Large intestine (tissue), 3 donors: ENCODE measurements at regions not wholly inside any gene's neighbourhood (a gene's known extent, or its start where the extent isn't known, plus 50 kb on each side); places are given as distances from the start of the nearest gene placed in this dataset.
A peak's percentile ranks its signal among the peaks of the same experiment; 100 is the strongest.

Experiments used
- DNase-seq, 2 donors: peaks; one replicate each; pipeline versions ENCODE4 v3.0.0 to v3.0.0-alpha.2; 2013
- H3K27ac ChIP-seq: one replicate; pipeline ENCODE4 v1.5.1; 2013; ENCODE audit warnings: low read length
- H3K27me3 ChIP-seq: 2 replicates; pipeline ENCODE4 v1.6.1; 2013; ENCODE audit warnings: low read length; ENCODE audit not compliant: control insufficient read depth, insufficient read depth
- H3K36me3 ChIP-seq: 2 replicates; pipeline ENCODE4 v1.6.1; 2013; ENCODE audit warnings: low read length; ENCODE audit not compliant: control insufficient read depth, insufficient read depth
- H3K4me1 ChIP-seq: one replicate; pipeline ENCODE4 v1.6.1; 2013; ENCODE audit warnings: low read length; ENCODE audit not compliant: control insufficient read depth, insufficient read depth
- H3K4me3 ChIP-seq: one replicate; pipeline ENCODE4 v1.5.1; 2013; ENCODE audit warnings: low read length
- H3K9me3 ChIP-seq: one replicate; pipeline ENCODE4 v1.6.1; 2013; ENCODE audit warnings: mild to moderate bottlenecking, low read depth, low read length, moderate library complexity; ENCODE audit not compliant: control insufficient read depth
- WGBS: methylation state at CpG from one replicate; pipeline ENCODE4 v1.1.5; 2013; ENCODE audit warnings: low lambda C conversion rate; ENCODE audit not compliant: insufficient coverage; 5-methylcytosine and 5-hydroxymethylcytosine counted together

DNA sequence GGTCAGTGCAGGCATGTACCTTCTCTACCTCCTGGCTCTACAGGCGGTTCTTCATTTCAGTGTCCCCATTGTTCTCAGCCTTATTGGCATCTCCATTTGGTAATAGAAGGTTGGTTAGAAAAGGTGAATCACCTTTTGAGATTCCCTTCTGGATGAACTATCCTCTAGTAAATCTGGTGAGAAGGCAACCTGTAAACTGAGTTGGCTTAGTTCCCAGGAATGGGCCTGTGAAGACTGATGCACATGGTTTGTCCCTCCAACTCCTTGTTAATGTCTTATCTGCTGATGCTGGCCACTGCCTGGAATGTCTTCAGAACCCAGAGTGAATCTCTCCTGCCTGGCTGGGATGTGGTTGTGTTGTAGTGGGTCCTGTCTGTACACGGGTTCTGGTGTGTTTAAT lies 143.4 kb upstream of the WDR1 start:
- Histone ChIP-seq H3K27ac (no peak overlapping the region), H3K4me3 (no peak overlapping the region), H3K9me3 (no peaks in the 10 kb centered on the region), H3K36me3 (no peaks in the 10 kb centered on the region), H3K27me3 (peaks cover 4% of the 10 kb centered on the region), H3K4me1 (no peaks in the 10 kb centered on the region)
- WGBS: no CpG with 5 or more reads among the region's 2 CpGs
- no peak for DNase-seq

DNA sequence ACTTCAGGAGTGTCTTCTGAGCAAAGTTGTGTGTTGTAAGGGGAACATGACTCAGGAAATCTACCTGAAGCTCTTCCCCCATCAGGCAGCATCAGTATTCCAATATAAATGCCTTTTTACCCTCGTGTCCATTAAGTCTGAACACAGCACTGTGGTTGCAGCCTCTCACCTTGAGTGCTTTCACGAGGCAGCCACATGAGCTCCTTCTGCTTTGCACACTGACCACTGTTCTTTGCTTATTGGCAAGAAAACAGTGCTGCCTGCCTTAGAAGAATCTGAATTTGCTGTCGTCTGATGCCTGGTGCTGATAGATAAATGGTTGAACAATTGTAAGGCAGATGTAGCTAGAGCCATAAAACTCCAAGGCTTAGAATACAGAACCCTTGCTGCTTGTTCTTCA lies 139.6 kb upstream of the WDR1 start:
- no peak overlapping the region for H3K4me3 ChIP-seq
- WGBS: no CpG with 5 or more reads among the region's 3 CpGs
- DNase-seq: no peak
- H3K4me1 ChIP-seq: no peaks in the 10 kb centered on the region
- no peaks in the 10 kb centered on the region for H3K9me3 ChIP-seq
- H3K27me3 ChIP-seq: peaks cover 4% of the 10 kb centered on the region
- H3K36me3 ChIP-seq: no peaks in the 10 kb centered on the region
- no peak overlapping the region for H3K27ac ChIP-seq

DNA sequence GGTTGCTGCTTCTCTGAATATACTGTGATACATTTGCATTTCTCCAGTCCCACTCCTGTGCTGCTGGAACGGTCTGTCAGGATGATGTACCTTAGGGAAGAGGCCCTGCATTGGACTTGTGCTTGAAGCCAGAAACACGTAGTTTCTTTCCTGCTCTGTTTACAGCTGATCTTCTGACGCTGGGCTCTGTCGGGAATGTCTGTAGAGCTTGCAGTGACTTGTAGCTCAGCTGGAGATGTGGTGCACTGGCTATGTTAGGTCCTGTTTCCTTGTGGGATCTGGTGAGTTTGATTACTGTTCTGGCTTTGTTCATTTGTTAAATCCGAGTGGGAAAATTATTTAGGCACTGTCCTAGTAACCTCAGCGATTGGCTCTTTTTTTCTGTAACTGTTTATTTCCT lies 137.2 kb upstream of the WDR1 start:
- H3K9me3 ChIP-seq: no peaks in the 10 kb centered on the region
- no peak for DNase-seq
- H3K4me3 ChIP-seq: no peak overlapping the region
- no peaks in the 10 kb centered on the region for H3K36me3 ChIP-seq
- no peaks in the 10 kb centered on the region for H3K27me3 ChIP-seq
- no peak overlapping the region for H3K27ac ChIP-seq
- H3K4me1 ChIP-seq: no peaks in the 10 kb centered on the region
- WGBS: 80% methylated on average over 2 of the region's 6 CpGs

DNA sequence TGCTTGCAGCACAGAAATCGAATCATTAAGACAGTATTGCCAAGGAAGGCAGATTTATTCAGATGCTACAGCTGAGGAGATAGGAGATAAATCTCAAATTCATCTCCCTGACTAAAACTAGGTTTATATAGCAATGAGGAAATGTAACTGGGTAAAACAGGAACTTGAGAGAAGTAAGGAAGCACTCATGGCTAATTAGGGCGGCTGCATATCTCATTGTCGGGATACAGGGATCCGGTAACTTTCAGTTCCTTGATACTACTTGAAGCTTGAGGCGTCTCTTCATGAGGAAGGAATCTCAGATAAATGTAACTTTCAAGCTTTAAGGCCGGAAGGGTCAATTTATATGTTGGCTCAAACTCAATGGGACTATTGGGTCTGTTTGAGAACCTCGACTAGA lies 129.2 kb upstream of the WDR1 start:
- H3K27ac ChIP-seq: no peak overlapping the region
- 86% methylated on average over 1 of the region's 7 CpGs for WGBS
- DNase-seq: peak in 1 of 2 donors; percentile 0
- H3K4me1 ChIP-seq: no peaks in the 10 kb centered on the region
- H3K9me3 ChIP-seq: no peaks in the 10 kb centered on the region
- H3K4me3 ChIP-seq: no peak overlapping the region
- no peaks in the 10 kb centered on the region for H3K27me3 ChIP-seq
- H3K36me3 ChIP-seq: no peaks in the 10 kb centered on the region

DNA sequence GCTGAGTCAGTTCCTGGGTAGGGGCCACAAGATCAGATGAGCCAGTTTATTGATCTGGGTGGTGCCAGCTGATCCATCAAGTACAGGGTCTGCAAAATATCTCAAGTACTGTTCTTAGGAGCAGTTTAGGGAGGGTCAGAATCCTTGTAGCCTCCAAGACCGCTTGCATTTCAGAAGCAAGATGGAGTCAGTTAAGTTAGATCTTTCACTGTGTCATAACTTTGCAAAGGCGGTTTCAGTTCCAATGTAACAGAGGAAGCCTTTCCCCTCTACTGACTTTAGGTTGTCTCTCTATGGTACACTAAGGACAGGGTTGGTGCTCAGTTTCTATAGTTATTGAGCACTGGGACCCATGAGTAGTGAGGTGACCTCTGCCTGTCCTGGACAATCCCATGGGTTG lies 127.3 kb upstream of the WDR1 start:
- Histone ChIP-seq H3K36me3 (no peaks in the 10 kb centered on the region), H3K27me3 (no peaks in the 10 kb centered on the region), H3K27ac (no peak overlapping the region), H3K4me1 (no peaks in the 10 kb centered on the region), H3K4me3 (no peak overlapping the region), H3K9me3 (no peaks in the 10 kb centered on the region)
- peak in 1 of 2 donors; percentile 0 for DNase-seq
- WGBS: no CpG with 5 or more reads among the region's 2 CpGs

DNA sequence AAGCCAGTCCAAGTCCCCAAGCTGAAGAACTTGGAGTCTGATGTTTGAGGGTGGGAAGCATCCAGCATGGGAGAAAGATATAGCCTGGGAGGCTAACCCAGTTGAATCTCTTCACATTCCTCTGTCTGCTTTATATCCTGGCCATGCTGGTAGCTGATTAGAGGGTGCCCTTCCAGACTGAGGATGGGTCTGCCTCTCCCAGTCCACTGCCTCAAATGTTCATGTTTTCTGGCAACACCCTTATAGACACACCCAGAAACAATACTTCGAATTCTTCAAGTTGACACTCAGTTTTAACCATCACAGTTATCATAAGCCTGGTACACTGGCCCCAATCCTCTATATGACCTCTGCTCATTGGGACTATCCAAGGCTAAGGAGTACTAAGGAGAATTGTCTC lies 124.1 kb upstream of the WDR1 start:
- no peak for DNase-seq
- H3K27ac ChIP-seq: no peak overlapping the region
- no peaks in the 10 kb centered on the region for H3K27me3 ChIP-seq
- H3K4me3 ChIP-seq: no peak overlapping the region
- H3K4me1 ChIP-seq: no peaks in the 10 kb centered on the region
- no CpG with 5 or more reads among the region's 1 CpG for WGBS
- no peaks in the 10 kb centered on the region for H3K36me3 ChIP-seq
- no peaks in the 10 kb centered on the region for H3K9me3 ChIP-seq

DNA sequence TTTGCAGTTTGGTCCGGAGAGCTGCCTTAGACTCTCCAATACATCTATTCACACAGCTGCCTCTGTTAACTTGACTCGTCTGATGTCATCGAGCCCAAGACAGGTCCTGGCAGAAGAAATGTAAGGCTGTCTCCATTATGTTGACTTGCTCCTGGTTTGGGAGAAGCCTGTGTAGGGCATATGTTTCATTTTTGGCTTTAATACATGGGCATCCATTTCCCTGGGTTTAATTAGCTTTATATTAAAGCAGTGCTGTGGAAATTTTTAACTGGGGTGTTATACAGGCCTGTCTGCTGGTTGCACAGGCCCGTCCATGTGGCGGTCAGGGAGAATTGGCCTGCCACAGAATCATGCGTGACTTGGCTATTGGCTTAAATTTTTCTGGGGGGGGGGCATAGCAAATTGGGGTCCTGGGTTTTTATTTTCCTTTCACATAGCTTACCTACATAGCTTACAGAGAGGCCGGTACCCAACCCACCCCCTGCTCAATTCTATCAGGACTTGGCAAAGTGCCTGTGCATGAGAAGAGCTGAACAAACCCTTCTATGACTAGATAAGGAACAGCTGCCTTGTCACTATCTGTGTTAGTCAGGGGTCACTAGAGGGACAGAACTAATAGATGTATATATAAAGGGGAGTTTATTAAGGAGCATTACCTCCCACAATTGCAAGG lies 123.5 kb upstream of the WDR1 start:
- 60% methylated on average over 1 of the region's 7 CpGs for WGBS
- Histone ChIP-seq H3K36me3 (no peaks in the 10 kb centered on the region), H3K4me1 (no peaks in the 10 kb centered on the region), H3K4me3 (no peak overlapping the region), H3K9me3 (no peaks in the 10 kb centered on the region), H3K27me3 (no peaks in the 10 kb centered on the region), H3K27ac (no peak overlapping the region)
- peak in 1 of 2 donors; percentile 6 for DNase-seq

DNA sequence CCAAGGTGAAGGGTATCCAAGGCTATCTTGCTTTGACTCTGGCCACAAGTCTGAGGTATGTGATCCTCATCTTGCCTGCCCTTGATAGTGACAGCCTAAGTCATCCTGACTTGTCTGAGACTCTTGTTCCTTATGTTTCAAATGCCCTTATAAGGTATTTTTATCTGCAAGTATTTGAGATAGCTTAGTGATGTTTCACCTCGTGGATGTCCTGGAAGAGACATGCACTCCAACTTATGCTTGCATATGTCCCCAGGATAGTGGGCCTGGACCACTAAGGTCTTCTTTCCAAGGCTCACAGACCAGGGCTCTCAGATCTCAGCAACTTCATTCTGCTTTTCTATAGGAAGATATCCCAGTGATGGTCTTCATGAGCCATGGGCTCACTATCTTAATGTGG lies 120.5 kb upstream of the WDR1 start:
- H3K9me3 ChIP-seq: no peaks in the 10 kb centered on the region
- H3K36me3 ChIP-seq: no peaks in the 10 kb centered on the region
- WGBS: no CpG with 5 or more reads among the region's 1 CpG
- no peaks in the 10 kb centered on the region for H3K27me3 ChIP-seq
- peak in 1 of 2 donors; percentile 0 for DNase-seq
- no peaks in the 10 kb centered on the region for H3K4me1 ChIP-seq
- H3K4me3 ChIP-seq: no peak overlapping the region
- no peak overlapping the region for H3K27ac ChIP-seq

DNA sequence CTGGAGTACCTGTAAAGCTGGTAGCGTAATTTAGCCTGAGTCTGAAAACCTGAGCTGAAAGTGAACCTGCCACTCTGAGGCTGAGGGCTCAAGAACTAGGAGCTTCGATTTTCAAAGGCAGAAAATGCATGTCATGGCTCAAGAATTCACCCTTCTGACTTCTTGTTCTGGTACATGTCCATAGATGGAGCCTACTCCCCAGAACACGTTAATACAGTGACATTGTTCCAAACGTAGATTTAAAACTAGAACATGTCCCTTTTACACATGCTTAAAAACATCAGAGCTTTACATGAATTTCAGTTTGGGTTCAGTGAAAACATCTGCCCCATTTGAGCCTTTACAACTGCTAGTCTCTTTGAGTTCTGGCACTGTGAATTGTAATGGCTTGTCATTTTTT lies 115.5 kb upstream of the WDR1 start:
- H3K4me3 ChIP-seq: no peak overlapping the region
- no peaks in the 10 kb centered on the region for H3K27me3 ChIP-seq
- no peaks in the 10 kb centered on the region for H3K36me3 ChIP-seq
- no CpG with 5 or more reads among the region's 4 CpGs for WGBS
- H3K4me1 ChIP-seq: no peaks in the 10 kb centered on the region
- H3K27ac ChIP-seq: no peak overlapping the region
- DNase-seq: no peak
- H3K9me3 ChIP-seq: no peaks in the 10 kb centered on the region

DNA sequence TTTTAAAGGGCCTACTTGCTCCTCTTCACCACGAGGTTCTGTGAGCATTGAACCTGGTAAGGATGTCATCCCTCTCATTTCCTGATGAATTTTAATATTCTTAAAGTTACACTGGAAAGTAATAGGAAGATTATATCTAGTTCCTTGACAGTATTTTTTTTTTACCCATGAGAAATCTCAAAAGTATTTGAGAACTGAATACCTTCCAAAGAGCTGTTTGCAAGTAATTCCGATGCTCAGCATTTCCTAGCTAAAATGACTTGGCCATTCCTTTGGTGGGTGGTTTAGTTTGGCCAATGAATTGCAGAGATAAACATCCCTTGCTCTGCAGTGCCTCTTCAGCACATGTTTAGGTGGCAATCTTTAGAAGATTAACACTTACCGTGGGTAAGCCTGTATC lies 110.2 kb upstream of the WDR1 start:
- no peaks in the 10 kb centered on the region for H3K36me3 ChIP-seq
- no peaks in the 10 kb centered on the region for H3K9me3 ChIP-seq
- no peak overlapping the region for H3K4me3 ChIP-seq
- H3K27me3 ChIP-seq: no peaks in the 10 kb centered on the region
- no peak for DNase-seq
- WGBS: no CpG with 5 or more reads among the region's 3 CpGs
- H3K4me1 ChIP-seq: no peaks in the 10 kb centered on the region
- no peak overlapping the region for H3K27ac ChIP-seq

DNA sequence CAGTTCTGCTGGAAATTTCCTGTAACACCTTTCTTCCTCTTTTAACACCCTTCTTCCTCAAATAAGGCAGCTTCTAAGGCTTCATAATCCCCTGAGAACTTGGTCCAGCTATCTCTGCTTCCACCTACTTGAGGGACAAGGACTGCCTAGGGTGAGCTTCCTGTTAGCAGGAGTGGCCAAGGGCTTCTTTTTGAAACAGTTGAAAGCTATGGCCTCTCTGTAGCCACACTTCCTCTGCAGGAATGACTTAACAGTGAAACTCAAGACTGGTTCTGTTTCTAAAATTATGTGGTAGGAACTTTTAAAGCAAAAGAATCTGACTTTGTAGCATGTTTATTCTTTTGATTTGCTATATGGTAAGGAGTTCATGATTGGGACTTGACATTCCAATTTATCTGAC lies 108.5 kb upstream of the WDR1 start:
- DNase-seq: no peak
- Histone ChIP-seq H3K9me3 (no peaks in the 10 kb centered on the region), H3K27ac (no peak overlapping the region)

More for the DNA sequence above, 108.5 kb upstream of the WDR1 start:
- Histone ChIP-seq H3K4me1 (no peaks in the 10 kb centered on the region), H3K27me3 (no peaks in the 10 kb centered on the region), H3K36me3 (no peaks in the 10 kb centered on the region), H3K4me3 (no peak overlapping the region)
